Caco-2 (cell line): ENCODE measurements at regions not wholly inside any gene's neighbourhood (a gene's known extent, or its start where the extent isn't known, plus 50 kb on each side); places are given as distances from the start of the nearest gene placed in this dataset.

Experiments
- BruUV-seq: library from RNA; stranded (reverse); fragments of 400-500 nt; replicated peaks from 2 replicates; lab custom pipeline; 2021; lab: Mats Ljungman, UMichigan
- CTCF ChIA-PET: fragments of 300-600 bp; sonication (Branson Sonifier 250); formaldehyde crosslinking; loops from one replicate; lab custom pipeline; 2022; ENCODE audit warnings: antibody characterized with exemption; lab: Charles Lee
- POLR2A ChIA-PET: fragments of 300-600 bp; sonication (Branson Sonifier 250); formaldehyde crosslinking; loops from one replicate; lab custom pipeline; 2022; ENCODE audit warnings: antibody characterized with exemption; lab: Charles Lee
- DNase-seq, 2 experiments: peaks; one replicate each; pipeline versions ENCODE4 v3.0.0 to v3.0.0-alpha.2; 2020 to 2022
- H3K27me3 ChIP-seq: replicated peaks from 2 replicates; pipeline ENCODE4 v1.6.0; 2011; ENCODE audit warnings: low read length; ENCODE audit not compliant: control insufficient read depth, insufficient read depth
- H3K36me3 ChIP-seq: 2 replicates; pipeline ENCODE4 v1.5.1; 2011; ENCODE audit warnings: low read length; ENCODE audit not compliant: control insufficient read depth, insufficient read depth
- H3K4me1 ChIP-seq: fragments of 250-450 bp; sonication (Bioruptor Pico); 2 replicates; pipeline ENCODE4 v1.5.1; 2020; ENCODE audit warnings: mild to moderate bottlenecking
- H3K4me3 ChIP-seq: 2 replicates; pipeline ENCODE4 v1.5.1; 2011; ENCODE audit warnings: low read depth, mild to moderate bottlenecking, control low read depth, low read length
- H3K9me3 ChIP-seq: fragments of 250-450 bp; sonication (Bioruptor Pico); 2 replicates; pipeline ENCODE4 v1.5.1; 2020; ENCODE audit warnings: mild to moderate bottlenecking, moderate library complexity
- H3K27ac Mint-ChIP-seq: one replicate; pipeline ENCODE4 v1.8.0; 2022; ENCODE audit warnings: mixed read lengths; ENCODE audit not compliant: unreplicated experiment
- H3K27me3 Mint-ChIP-seq: one replicate; pipeline ENCODE4 v1.8.0; 2022; ENCODE audit warnings: mixed read lengths; ENCODE audit not compliant: insufficient read depth, unreplicated experiment
- H3K36me3 Mint-ChIP-seq: one replicate; pipeline ENCODE4 v1.8.0; 2022; ENCODE audit warnings: mild to moderate bottlenecking, mixed read lengths; ENCODE audit not compliant: insufficient read depth, unreplicated experiment
- H3K4me1 Mint-ChIP-seq: one replicate; pipeline ENCODE4 v1.8.0; 2022; ENCODE audit warnings: low read depth, mixed read lengths; ENCODE audit not compliant: unreplicated experiment
- H3K4me3 Mint-ChIP-seq: one replicate; pipeline ENCODE4 v1.8.0; 2022; ENCODE audit warnings: mild to moderate bottlenecking, moderate library complexity, mixed read lengths; ENCODE audit not compliant: unreplicated experiment
- H3K9me3 Mint-ChIP-seq: one replicate; pipeline ENCODE4 v1.8.0; 2022; ENCODE audit warnings: mixed read lengths; ENCODE audit not compliant: unreplicated experiment
- intact Hi-C: fragments of 100-400 bp; cut with micrococcal nuclease; formaldehyde crosslinking; loops from one replicate; pipeline ENCODE4 v1.10.0; 2022; ENCODE audit not compliant: unreplicated experiment
- TF ChIP-seq, protein P1 (sequence below), 2 experiments: fragments of 200-600 bp in 1 of 2; IDR thresholded peaks; 1 replicate in 1 of 2; 2 replicates in 1 of 2; pipeline versions ENCODE4 v1.5.1 to v1.8.0; 2011 to 2022; ENCODE audit warnings: antibody characterized with exemption in 1 of 2, control low read depth in 1 of 2, inconsistent platforms in 1 of 2, low read depth in 1 of 2, low read length in 1 of 2, mild to moderate bottlenecking in 1 of 2, moderate library complexity in 1 of 2; ENCODE audit not compliant: insufficient read depth in 1 of 2, severe bottlenecking in 1 of 2, unreplicated experiment in 1 of 2

DNA sequence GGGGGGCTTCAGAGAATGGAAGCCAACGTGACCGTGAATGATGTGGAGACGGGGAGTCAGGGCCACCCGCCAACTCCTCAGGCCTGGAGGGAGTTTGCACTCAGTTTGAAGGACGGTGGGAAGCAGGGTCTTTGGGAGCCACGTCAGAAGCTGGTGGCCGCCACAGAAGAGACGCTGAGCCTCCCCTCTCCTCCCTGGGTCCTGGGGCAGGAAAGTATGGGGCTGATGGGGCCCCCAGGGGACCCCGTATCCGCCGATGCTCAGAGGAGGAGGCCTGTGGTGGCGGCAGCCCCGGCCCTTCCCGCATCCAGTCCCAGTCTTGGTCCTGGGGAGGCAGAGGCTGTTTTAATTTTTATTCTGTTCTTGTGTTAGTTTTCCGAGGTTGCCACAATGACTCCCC, 188.6 kb upstream of the C1orf174 start:
- ChIA-PET CTCF (no interaction called here), POLR2A (no interaction called here)
- Histone ChIP-seq H3K4me3 (no peak overlapping the region), H3K36me3 (no peaks in the 10 kb centered on the region), H3K27me3 (no peaks in the 10 kb centered on the region), H3K9me3 (no peaks in the 10 kb centered on the region), H3K4me1 (no peaks in the 10 kb centered on the region)
- no peak overlapping the region for H3K4me3 Mint-ChIP-seq
- intact Hi-C loops = no loop called here
- BruUV-seq = no TSS peak
- no peaks in the 10 kb centered on the region for H3K4me1 Mint-ChIP-seq
- TF ChIP-seq, protein P1, sequence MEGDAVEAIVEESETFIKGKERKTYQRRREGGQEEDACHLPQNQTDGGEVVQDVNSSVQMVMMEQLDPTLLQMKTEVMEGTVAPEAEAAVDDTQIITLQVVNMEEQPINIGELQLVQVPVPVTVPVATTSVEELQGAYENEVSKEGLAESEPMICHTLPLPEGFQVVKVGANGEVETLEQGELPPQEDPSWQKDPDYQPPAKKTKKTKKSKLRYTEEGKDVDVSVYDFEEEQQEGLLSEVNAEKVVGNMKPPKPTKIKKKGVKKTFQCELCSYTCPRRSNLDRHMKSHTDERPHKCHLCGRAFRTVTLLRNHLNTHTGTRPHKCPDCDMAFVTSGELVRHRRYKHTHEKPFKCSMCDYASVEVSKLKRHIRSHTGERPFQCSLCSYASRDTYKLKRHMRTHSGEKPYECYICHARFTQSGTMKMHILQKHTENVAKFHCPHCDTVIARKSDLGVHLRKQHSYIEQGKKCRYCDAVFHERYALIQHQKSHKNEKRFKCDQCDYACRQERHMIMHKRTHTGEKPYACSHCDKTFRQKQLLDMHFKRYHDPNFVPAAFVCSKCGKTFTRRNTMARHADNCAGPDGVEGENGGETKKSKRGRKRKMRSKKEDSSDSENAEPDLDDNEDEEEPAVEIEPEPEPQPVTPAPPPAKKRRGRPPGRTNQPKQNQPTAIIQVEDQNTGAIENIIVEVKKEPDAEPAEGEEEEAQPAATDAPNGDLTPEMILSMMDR (IDR thresholded peaks at IDR 0.05; ENCODE audit: insufficient read depth in 1 of 2, low read depth in 1 of 2, low read length in 1 of 2, severe bottlenecking in 1 of 2, unreplicated experiment in 1 of 2) = no peak
- no peaks in the 10 kb centered on the region for H3K36me3 Mint-ChIP-seq
- no peaks in the 10 kb centered on the region for H3K9me3 Mint-ChIP-seq
- no peak overlapping the region for H3K27ac Mint-ChIP-seq
- no peak for DNase-seq
- peaks cover 15% of the 10 kb centered on the region for H3K27me3 Mint-ChIP-seq

DNA sequence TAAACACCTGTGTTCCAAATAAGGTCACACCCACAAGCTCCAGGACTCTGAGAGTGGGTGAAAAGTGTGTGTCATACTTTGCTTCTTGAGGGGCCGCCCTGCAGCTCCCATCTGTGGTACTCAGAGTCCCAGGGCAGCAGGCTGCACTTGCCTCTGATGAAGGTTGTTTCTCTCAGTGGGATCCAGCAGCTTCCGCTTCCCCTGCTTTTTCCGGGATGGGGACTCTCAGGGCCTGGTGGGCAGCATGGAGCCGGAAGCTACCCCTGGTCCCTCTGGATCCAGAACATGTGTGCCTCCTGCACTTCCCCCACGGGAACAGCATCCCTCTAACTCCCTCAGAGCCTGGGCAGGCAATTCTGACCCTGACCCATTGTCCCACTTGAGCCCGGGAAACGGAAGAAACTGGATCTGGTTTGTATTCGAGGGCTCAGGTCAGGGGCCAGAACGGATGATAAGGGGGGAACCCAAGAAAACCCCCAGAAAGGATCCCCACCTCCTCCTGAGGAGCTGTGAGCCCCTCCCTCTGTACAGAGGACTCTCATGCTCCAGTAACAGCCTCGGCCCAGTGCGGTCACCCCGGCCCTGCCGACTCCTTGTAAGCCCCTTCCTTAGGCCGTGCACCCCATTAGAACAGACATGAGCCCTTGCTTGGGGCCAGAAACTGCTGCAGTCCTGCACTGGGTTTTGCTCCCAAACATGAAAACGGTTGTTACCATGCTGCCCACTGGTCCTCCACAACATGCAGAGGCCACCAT, 189.5 kb upstream of the C1orf174 start:
- H3K9me3 Mint-ChIP-seq = no peaks in the 10 kb centered on the region
- H3K27me3 Mint-ChIP-seq = peaks cover 11% of the 10 kb centered on the region
- H3K27ac Mint-ChIP-seq = no peak overlapping the region
- Histone ChIP-seq H3K4me3 (no peak overlapping the region), H3K36me3 (no peaks in the 10 kb centered on the region), H3K9me3 (no peaks in the 10 kb centered on the region), H3K4me1 (no peaks in the 10 kb centered on the region), H3K27me3 (no peaks in the 10 kb centered on the region)
- TF ChIP-seq, protein P1 (IDR thresholded peaks at IDR 0.05; ENCODE audit: insufficient read depth in 1 of 2, low read depth in 1 of 2, low read length in 1 of 2, severe bottlenecking in 1 of 2, unreplicated experiment in 1 of 2) = no peak
- no TSS peak for BruUV-seq
- POLR2A ChIA-PET = no interaction called here
- H3K36me3 Mint-ChIP-seq = no peaks in the 10 kb centered on the region
- peak in 1 of 2 experiments; percentile 4 for DNase-seq
- no peak overlapping the region for H3K4me3 Mint-ChIP-seq
- no peaks in the 10 kb centered on the region for H3K4me1 Mint-ChIP-seq
- intact Hi-C loops = no loop called here
- CTCF ChIA-PET = no interaction called here

DNA sequence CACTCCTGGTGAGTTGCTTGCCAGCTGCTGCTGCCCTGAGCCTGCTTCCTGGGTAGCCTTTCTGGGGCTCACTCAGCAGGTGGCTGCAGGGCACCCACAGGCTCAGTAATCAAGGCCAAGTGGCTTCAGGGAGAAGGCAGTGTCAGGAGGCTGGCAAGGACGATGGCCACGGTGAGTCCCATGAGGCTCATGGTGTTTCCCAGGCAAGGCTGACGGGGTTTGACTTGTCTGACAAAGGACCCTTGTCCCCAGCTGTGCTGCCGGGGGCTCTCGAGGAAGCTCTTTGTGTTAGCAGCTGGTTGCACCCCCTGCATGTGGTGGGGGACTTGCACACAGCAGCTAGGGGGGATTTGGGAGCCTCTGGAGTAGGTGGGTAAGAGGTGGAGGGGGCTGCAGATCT, 190.5 kb upstream of the C1orf174 start:
- intact Hi-C loops = no loop called here
- no peaks in the 10 kb centered on the region for H3K9me3 Mint-ChIP-seq

More for the DNA sequence above, 190.5 kb upstream of the C1orf174 start:
- BruUV-seq = no TSS peak
- POLR2A ChIA-PET = no interaction called here
- no peaks in the 10 kb centered on the region for H3K9me3 ChIP-seq
- no peaks in the 10 kb centered on the region for H3K36me3 Mint-ChIP-seq
- no peaks in the 10 kb centered on the region for H3K4me1 ChIP-seq
- H3K4me3 Mint-ChIP-seq = no peak overlapping the region
- no peaks in the 10 kb centered on the region for H3K27me3 ChIP-seq
- TF ChIP-seq, protein P1 (IDR thresholded peaks at IDR 0.05; ENCODE audit: insufficient read depth in 1 of 2, low read depth in 1 of 2, low read length in 1 of 2, severe bottlenecking in 1 of 2, unreplicated experiment in 1 of 2) = no peak
- H3K27ac Mint-ChIP-seq = no peak overlapping the region
- H3K27me3 Mint-ChIP-seq = peaks cover 11% of the 10 kb centered on the region
- peak in 1 of 2 experiments; percentile 4 for DNase-seq
- H3K4me3 ChIP-seq = no peak overlapping the region
- H3K36me3 ChIP-seq = no peaks in the 10 kb centered on the region
- CTCF ChIA-PET = no interaction called here
- no peaks in the 10 kb centered on the region for H3K4me1 Mint-ChIP-seq
